Mesendoderm (in vitro differentiated cells): ENCODE measurements at regions not wholly inside any gene's neighbourhood (a gene's known extent, or its start where the extent isn't known, plus 50 kb on each side); places are given as distances from the start of the nearest gene placed in this dataset.

ENCODE experiments used
- DNase-seq: peaks from one replicate; pipeline ENCODE4 v3.0.0; 2013
- H2AK5ac ChIP-seq: 2 replicates; pipeline ENCODE4 v1.6.1; 2013; ENCODE audit warnings: low read length, inconsistent platforms
- H2BK120ac ChIP-seq: 2 replicates; pipeline ENCODE4 v1.6.1; 2013; ENCODE audit warnings: low read depth, mild to moderate bottlenecking, low read length, moderate library complexity, mixed read lengths
- H2BK15ac ChIP-seq: replicated peaks from 2 replicates; pipeline ENCODE4 v1.6.1; 2013; ENCODE audit warnings: low read depth, mild to moderate bottlenecking, moderate library complexity
- H2BK5ac ChIP-seq: 2 replicates; pipeline ENCODE4 v1.6.1; 2013; ENCODE audit warnings: low read length, inconsistent platforms
- H3K18ac ChIP-seq: 2 replicates; pipeline ENCODE4 v1.6.1; 2013; ENCODE audit warnings: mild to moderate bottlenecking, low read length, mixed read lengths
- H3K23ac ChIP-seq: one replicate; pipeline ENCODE4 v1.6.1; 2013; ENCODE audit warnings: low read length
- H3K27ac ChIP-seq: 2 replicates; pipeline ENCODE4 v1.5.1; 2013; ENCODE audit warnings: low read depth, mild to moderate bottlenecking, inconsistent platforms, low read length, moderate library complexity
- H3K27me3 ChIP-seq: 2 replicates; pipeline ENCODE4 v1.6.1; 2013; ENCODE audit warnings: low read length, control low read depth, mild to moderate bottlenecking, inconsistent platforms; ENCODE audit not compliant: insufficient read depth, poor library complexity
- H3K36me3 ChIP-seq: 2 replicates; pipeline ENCODE4 v1.6.1; 2013; ENCODE audit warnings: low read length, inconsistent platforms; ENCODE audit not compliant: control insufficient read depth, insufficient read depth
- H3K4ac ChIP-seq: one replicate; pipeline ENCODE4 v1.6.1; 2013; ENCODE audit warnings: low read depth, mild to moderate bottlenecking, low read length, moderate library complexity
- H3K4me1 ChIP-seq: 2 replicates; pipeline ENCODE4 v1.6.1; 2013; ENCODE audit warnings: low read depth, low read length, inconsistent platforms; ENCODE audit not compliant: control insufficient read depth
- H3K4me2 ChIP-seq: 2 replicates; pipeline ENCODE4 v1.6.1; 2013; ENCODE audit warnings: low read length
- H3K4me3 ChIP-seq: 2 replicates; pipeline ENCODE4 v1.5.1; 2013; ENCODE audit warnings: mild to moderate bottlenecking, low read length
- H3K56ac ChIP-seq: one replicate; pipeline ENCODE4 v1.6.1; 2013; ENCODE audit warnings: low read length
- H3K79me1 ChIP-seq: 2 replicates; pipeline ENCODE4 v1.6.1; 2013; ENCODE audit warnings: low read length, inconsistent platforms
- H3K79me2 ChIP-seq: 2 replicates; pipeline ENCODE4 v1.6.1; 2013; ENCODE audit warnings: mild to moderate bottlenecking, low read length; ENCODE audit not compliant: control insufficient read depth, insufficient read depth
- H3K9ac ChIP-seq: 2 replicates; pipeline ENCODE4 v1.6.1; 2013; ENCODE audit warnings: low read length, inconsistent platforms
- H4K5ac ChIP-seq: one replicate; pipeline ENCODE4 v1.6.1; 2013; ENCODE audit warnings: low read length
- H4K8ac ChIP-seq: one replicate; pipeline ENCODE4 v1.6.1; 2013; ENCODE audit warnings: low read depth, mild to moderate bottlenecking, control low read depth, low read length, moderate library complexity
- WGBS: extraction: QIAGEN DNeasy Blood & Tissue Kit; methylation state at CpG from one replicate; pipeline ENCODE4 v1.1.7; 2013; ENCODE audit warnings: low lambda C conversion rate, missing lambda C conversion rate; ENCODE audit not compliant: insufficient coverage; ENCODE audit errors: extremely low coverage; 5-methylcytosine and 5-hydroxymethylcytosine counted together

DNA sequence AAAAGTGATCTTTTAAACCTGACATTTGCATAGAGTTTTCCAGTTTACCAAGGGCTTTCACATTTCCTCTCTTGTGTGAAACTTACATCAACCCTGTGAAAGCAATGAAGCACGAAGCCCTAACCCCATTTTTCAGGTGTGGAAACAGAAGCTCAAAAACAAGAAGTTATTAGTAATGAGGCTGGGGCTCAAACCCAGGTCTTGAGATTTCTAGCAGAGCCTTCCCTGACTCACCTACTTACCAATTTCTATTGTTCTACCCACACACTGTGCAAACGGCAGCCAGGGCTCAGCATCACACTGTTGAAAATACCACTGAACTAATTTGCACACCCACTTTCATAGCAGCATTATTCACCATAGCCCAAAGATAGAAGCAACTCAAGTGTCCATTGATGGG is 117.8 kb upstream of the IGF1R start:
- no peak overlapping the region for H4K8ac ChIP-seq
- no peaks in the 10 kb centered on the region for H3K4me1 ChIP-seq
- no CpG with 5 or more reads among the region's 2 CpGs for WGBS

DNA sequence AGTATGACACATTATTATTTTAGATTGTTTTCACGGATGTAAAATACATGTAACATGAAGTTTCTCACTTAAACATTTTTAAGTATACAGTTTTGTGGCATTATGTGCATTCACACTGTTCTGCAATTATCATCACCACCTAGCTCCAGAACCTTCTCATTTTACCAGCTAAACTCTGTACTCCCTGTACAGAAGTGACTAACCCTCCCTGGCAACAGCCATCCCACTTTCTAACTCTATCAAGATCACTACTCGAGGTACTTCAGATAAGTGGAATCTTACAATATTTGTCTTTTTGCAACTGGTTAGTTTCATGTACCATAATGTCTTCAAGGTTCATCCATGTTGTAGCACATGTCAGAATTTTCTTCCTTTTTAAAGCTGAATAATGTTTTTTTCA is 116.3 kb upstream of the IGF1R start:
- Histone ChIP-seq H3K36me3 (no peaks in the 10 kb centered on the region), H2AK5ac (no peak overlapping the region), H3K4ac (no peak overlapping the region), H3K27me3 (no peaks in the 10 kb centered on the region), H3K79me1 (no peaks in the 10 kb centered on the region), H3K9ac (no peak overlapping the region), H3K79me2 (no peaks in the 10 kb centered on the region), H4K5ac (no peak overlapping the region), H3K4me2 (no peak overlapping the region), H2BK15ac (no peak overlapping the region), H3K23ac (no peak overlapping the region), H3K18ac (no peak overlapping the region), H4K8ac (no peak overlapping the region), H2BK120ac (no peak overlapping the region), H3K4me3 (no peak overlapping the region), H3K56ac (no peak overlapping the region), H3K4me1 (no peaks in the 10 kb centered on the region), H2BK5ac (no peak overlapping the region), H3K27ac (no peak overlapping the region)
- DNase-seq = no peak
- WGBS = no CpG with 5 or more reads among the region's 2 CpGs

More for the DNA sequence above, 117.8 kb upstream of the IGF1R start:
- no peak overlapping the region for H3K56ac ChIP-seq
- H3K23ac ChIP-seq = no peak overlapping the region
- no peak overlapping the region for H3K27ac ChIP-seq
- no peaks in the 10 kb centered on the region for H3K79me1 ChIP-seq
- H2BK5ac ChIP-seq = no peak overlapping the region
- H3K27me3 ChIP-seq = no peaks in the 10 kb centered on the region
- no peak overlapping the region for H3K4ac ChIP-seq
- no peaks in the 10 kb centered on the region for H3K79me2 ChIP-seq
- H4K5ac ChIP-seq = no peak overlapping the region
- no peak overlapping the region for H2AK5ac ChIP-seq
- H2BK120ac ChIP-seq = no peak overlapping the region
- no peak overlapping the region for H3K9ac ChIP-seq
- DNase-seq = no peak
- no peak overlapping the region for H3K4me3 ChIP-seq
- no peak overlapping the region for H2BK15ac ChIP-seq
- H3K36me3 ChIP-seq = no peaks in the 10 kb centered on the region
- no peak overlapping the region for H3K4me2 ChIP-seq
- H3K18ac ChIP-seq = no peak overlapping the region

DNA sequence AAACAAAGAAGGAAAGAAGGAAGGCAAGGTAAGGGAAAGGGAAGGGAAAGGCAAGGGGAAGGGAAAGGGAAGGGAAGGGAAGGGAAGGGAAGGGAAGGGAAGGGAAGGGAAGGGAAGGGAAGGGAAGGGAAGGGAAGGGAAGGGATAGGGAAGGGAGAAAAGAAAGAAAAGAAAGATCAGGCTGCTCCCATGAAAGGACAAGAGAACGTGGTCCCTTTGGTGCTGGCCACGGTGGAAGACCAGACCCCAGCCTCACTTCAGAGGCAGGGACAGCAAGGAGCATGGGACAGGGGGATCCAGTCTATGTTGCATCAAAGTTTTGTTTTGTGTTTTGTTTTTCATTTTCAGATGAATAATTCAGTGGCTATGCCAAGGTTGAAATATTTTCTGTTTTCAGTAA is 111.4 kb upstream of the IGF1R start:
- no peak for DNase-seq
- Histone ChIP-seq H3K9ac (no peak overlapping the region), H2BK5ac (no peak overlapping the region), H2BK120ac (no peak overlapping the region), H3K4me3 (no peak overlapping the region), H3K27ac (no peak overlapping the region), H3K23ac (no peak overlapping the region), H4K5ac (no peak overlapping the region), H3K27me3 (no peaks in the 10 kb centered on the region), H3K4me2 (no peak overlapping the region), H2BK15ac (no peak overlapping the region), H3K4me1 (no peaks in the 10 kb centered on the region), H3K79me2 (no peaks in the 10 kb centered on the region), H3K18ac (no peak overlapping the region), H4K8ac (no peak overlapping the region), H3K79me1 (no peaks in the 10 kb centered on the region), H3K36me3 (no peaks in the 10 kb centered on the region), H3K56ac (no peak overlapping the region), H2AK5ac (no peak overlapping the region), H3K4ac (no peak overlapping the region)
- WGBS = no CpG with 5 or more reads among the region's 2 CpGs

DNA sequence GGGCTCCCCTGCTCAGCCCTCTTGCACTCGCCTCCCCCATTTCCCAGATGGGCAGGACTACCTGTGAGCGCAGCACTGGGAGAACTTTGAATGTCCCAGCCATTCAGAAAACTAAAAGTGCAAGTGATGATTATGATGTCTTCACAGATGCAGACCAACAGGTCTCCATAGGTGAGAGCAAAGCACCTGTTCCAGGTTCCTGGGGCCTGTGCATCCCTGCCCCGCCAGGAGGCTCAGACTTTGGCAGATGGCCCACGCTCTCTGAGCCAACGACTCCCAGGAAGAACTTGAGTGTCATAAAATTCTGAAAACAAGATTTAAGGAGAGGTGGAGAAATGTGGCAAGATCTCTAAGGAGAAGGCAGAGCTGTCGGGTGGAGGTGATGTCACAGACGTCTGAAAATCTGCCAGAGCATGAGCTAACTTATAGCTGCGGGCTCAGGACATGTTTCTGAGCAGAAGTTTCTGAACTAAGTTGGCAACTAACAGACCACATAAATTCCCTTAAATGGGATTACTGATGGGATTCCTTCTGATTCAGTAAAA is 110.8 kb upstream of the IGF1R start:
- Histone ChIP-seq H3K4ac (no peak overlapping the region), H4K5ac (no peak overlapping the region), H3K18ac (no peak overlapping the region), H3K9ac (no peak overlapping the region), H3K27ac (no peak overlapping the region), H3K56ac (no peak overlapping the region), H3K4me3 (no peak overlapping the region), H3K27me3 (no peaks in the 10 kb centered on the region), H3K4me1 (no peaks in the 10 kb centered on the region), H3K23ac (no peak overlapping the region), H2BK120ac (no peak overlapping the region), H4K8ac (no peak overlapping the region), H2AK5ac (no peak overlapping the region), H3K4me2 (no peak overlapping the region), H3K79me2 (no peaks in the 10 kb centered on the region), H2BK5ac (no peak overlapping the region), H2BK15ac (no peak overlapping the region), H3K79me1 (no peaks in the 10 kb centered on the region), H3K36me3 (no peaks in the 10 kb centered on the region)
- no CpG with 5 or more reads among the region's 8 CpGs for WGBS
- DNase-seq = no peak

DNA sequence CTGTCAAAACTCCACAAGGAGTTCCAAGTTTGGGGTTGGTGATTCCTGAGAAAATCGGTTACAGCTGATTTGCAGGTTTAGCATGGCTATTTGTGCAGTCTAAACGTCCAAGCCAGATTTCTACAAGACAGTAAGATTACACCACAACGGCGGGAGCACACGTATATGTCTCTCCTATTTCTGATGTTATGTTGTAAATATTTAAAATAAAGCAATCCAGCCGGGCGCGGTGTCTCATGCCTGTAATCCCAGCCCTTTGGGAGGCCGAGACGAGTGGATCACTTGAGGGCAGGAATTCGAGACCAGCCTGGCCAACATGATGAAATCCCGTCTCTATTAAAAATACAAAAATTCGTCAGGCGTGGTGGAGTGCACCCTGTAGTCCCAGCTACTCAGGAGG is 106.8 kb upstream of the IGF1R start:
- Histone ChIP-seq H2BK15ac (no peak overlapping the region), H3K27ac (no peak overlapping the region), H3K36me3 (no peaks in the 10 kb centered on the region), H3K4me3 (no peak overlapping the region), H3K4me2 (no peak overlapping the region), H3K79me1 (no peaks in the 10 kb centered on the region), H3K18ac (no peak overlapping the region), H2BK120ac (no peak overlapping the region), H3K79me2 (no peaks in the 10 kb centered on the region), H3K4ac (no peak overlapping the region), H3K23ac (no peak overlapping the region), H3K9ac (no peak overlapping the region), H3K4me1 (peaks cover under 1% of the 10 kb centered on the region), H4K8ac (no peak overlapping the region), H2AK5ac (no peak overlapping the region), H2BK5ac (no peak overlapping the region), H4K5ac (no peak overlapping the region), H3K27me3 (no peaks in the 10 kb centered on the region), H3K56ac (no peak overlapping the region)
- WGBS = no CpG with 5 or more reads among the region's 14 CpGs
- DNase-seq = no peak

DNA sequence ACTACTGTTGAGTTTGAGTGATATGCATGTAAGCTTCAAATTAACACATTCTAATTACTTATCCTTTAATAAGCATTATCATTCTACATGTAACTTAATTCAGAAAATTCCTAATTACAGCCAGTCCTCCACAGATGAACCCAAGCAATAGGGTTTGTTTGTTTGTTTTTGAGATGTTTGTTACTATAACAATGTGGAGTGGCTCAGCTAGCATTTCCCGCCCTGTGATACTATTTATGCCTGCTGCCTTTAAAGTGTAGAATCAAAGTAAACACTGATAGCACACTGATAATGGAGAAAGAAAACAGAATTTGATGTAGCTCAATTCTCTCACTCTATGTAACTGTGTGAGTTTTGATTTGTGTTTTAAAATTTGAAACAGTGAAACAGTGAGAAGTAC is 105.1 kb upstream of the IGF1R start:
- Histone ChIP-seq H3K23ac (no peak overlapping the region), H3K79me2 (no peaks in the 10 kb centered on the region), H3K79me1 (no peaks in the 10 kb centered on the region), H4K5ac (no peak overlapping the region), H2BK5ac (no peak overlapping the region), H3K36me3 (no peaks in the 10 kb centered on the region), H2BK15ac (no peak overlapping the region), H3K56ac (no peak overlapping the region), H2BK120ac (no peak overlapping the region), H3K4me3 (no peak overlapping the region), H3K4me2 (no peak overlapping the region), H3K27me3 (no peaks in the 10 kb centered on the region), H3K4ac (no peak overlapping the region), H4K8ac (no peak overlapping the region), H2AK5ac (no peak overlapping the region), H3K9ac (no peak overlapping the region), H3K4me1 (peaks cover 5% of the 10 kb centered on the region), H3K18ac (no peak overlapping the region), H3K27ac (no peak overlapping the region)
- WGBS = no CpG with 5 or more reads among the region's 1 CpG
- DNase-seq = peak; percentile 72
